ENCODE measurements at regions not wholly inside any gene's neighbourhood (a gene's known extent, or its start where the extent isn't known, plus 50 kb on each side); places are given as distances from the start of the nearest gene placed in this dataset.

DNA sequence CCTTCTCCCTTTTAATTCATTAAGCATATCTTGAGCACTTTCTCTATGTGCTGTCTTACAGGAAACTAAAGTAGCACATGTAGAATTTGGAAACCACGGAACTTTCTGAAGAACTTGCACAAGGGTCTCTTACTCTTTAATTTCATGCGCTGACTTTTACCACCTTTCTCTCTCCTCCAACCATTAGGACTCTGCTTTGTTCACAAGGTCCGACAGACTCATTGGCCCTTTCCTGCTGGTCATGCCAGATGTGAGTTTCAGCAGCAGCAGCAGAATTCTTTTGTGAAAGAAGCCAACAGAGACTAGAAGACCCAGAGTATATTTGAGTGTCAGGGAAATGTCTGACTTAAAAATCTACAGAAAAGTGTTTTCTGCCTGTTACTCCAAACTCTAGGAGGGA lies 207.1 kb downstream of the GUCY2F start:
- no peak for TF ChIP-seq SPI1 (IDR thresholded peaks at IDR 0.05; ENCODE audit: borderline replicate concordance, low read depth)
- TF ChIP-seq GABPA (IDR thresholded peaks at IDR 0.05; ENCODE audit: low read depth): no peak
- TF ChIP-seq, protein P1, sequence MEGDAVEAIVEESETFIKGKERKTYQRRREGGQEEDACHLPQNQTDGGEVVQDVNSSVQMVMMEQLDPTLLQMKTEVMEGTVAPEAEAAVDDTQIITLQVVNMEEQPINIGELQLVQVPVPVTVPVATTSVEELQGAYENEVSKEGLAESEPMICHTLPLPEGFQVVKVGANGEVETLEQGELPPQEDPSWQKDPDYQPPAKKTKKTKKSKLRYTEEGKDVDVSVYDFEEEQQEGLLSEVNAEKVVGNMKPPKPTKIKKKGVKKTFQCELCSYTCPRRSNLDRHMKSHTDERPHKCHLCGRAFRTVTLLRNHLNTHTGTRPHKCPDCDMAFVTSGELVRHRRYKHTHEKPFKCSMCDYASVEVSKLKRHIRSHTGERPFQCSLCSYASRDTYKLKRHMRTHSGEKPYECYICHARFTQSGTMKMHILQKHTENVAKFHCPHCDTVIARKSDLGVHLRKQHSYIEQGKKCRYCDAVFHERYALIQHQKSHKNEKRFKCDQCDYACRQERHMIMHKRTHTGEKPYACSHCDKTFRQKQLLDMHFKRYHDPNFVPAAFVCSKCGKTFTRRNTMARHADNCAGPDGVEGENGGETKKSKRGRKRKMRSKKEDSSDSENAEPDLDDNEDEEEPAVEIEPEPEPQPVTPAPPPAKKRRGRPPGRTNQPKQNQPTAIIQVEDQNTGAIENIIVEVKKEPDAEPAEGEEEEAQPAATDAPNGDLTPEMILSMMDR (IDR thresholded peaks at IDR 0.05; ENCODE audit: insufficient read depth, low read length): no peak
- TF ChIP-seq, protein P2, sequence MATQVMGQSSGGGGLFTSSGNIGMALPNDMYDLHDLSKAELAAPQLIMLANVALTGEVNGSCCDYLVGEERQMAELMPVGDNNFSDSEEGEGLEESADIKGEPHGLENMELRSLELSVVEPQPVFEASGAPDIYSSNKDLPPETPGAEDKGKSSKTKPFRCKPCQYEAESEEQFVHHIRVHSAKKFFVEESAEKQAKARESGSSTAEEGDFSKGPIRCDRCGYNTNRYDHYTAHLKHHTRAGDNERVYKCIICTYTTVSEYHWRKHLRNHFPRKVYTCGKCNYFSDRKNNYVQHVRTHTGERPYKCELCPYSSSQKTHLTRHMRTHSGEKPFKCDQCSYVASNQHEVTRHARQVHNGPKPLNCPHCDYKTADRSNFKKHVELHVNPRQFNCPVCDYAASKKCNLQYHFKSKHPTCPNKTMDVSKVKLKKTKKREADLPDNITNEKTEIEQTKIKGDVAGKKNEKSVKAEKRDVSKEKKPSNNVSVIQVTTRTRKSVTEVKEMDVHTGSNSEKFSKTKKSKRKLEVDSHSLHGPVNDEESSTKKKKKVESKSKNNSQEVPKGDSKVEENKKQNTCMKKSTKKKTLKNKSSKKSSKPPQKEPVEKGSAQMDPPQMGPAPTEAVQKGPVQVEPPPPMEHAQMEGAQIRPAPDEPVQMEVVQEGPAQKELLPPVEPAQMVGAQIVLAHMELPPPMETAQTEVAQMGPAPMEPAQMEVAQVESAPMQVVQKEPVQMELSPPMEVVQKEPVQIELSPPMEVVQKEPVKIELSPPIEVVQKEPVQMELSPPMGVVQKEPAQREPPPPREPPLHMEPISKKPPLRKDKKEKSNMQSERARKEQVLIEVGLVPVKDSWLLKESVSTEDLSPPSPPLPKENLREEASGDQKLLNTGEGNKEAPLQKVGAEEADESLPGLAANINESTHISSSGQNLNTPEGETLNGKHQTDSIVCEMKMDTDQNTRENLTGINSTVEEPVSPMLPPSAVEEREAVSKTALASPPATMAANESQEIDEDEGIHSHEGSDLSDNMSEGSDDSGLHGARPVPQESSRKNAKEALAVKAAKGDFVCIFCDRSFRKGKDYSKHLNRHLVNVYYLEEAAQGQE (IDR thresholded peaks at IDR 0.05; ENCODE audit: insufficient replicate concordance, low read depth): no peak
- TF ChIP-seq POLR2AphosphoS5 (IDR thresholded peaks at IDR 0.05; ENCODE audit: low read depth): no peak
- Histone ChIP-seq H3K4me3 (replicated peaks; ENCODE audit: insufficient read depth, low read length) (no peak overlapping the region), H3K27ac (replicated peaks) (no peak overlapping the region), H3K27me3 (ENCODE audit: insufficient read depth, poor library complexity, severe bottlenecking) (no peaks in the 10 kb centered on the region)
- DNase-seq (ENCODE audit: low read depth in 1 of 2, low spot score in 1 of 2): no peak

DNA sequence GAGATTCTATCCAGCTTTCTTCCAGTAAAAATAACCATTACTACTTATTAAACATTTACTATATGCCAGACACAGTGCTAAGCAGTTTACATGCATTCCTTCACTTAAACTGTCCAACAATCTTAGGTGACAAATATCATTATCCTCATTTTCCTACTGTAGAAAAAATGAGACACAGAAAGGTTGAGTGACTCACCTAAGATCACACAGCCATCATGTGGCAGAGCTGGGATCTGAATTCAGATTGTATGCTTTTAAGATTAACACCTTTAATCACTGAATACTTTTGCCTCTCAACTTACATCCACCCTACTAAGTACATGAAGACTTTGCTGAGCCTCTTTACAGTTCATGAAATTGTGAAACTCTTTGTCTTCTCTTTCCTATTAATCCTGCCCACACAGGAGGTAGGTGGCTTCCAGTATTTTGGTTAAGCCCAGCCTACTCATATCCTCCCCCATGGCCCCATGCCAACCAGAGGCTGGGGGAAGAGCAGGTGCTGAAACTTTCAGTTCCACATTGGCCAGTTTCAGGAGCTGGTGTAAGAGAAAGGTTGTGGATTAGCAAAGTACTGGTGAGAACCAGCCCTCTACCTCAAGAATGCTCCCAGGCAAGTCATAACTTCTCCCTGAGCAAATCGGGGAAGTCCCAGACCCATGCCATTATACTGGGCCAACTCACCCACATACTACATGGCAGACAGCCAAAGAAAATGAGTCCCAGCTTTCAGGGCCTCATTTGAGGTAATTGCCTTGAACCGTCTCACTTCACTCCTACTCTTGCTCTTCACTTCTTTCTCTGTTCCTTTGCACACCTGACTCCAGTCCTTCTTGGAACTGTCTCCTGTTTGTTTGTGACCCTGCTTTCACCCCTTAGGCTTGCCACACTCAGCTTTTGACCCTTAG lies 211.1 kb downstream of the GUCY2F start:
- DNase-seq (ENCODE audit: low read depth in 1 of 2, low spot score in 1 of 2): peak; percentile 49 to 83
- Histone ChIP-seq H3K4me3 (replicated peaks; ENCODE audit: insufficient read depth, low read length) (no peak overlapping the region), H3K27me3 (ENCODE audit: insufficient read depth, poor library complexity, severe bottlenecking) (no peaks in the 10 kb centered on the region), H3K27ac (replicated peaks) (no peak overlapping the region)
- no peak for TF ChIP-seq SPI1 (IDR thresholded peaks at IDR 0.05; ENCODE audit: borderline replicate concordance, low read depth)
- no peak for TF ChIP-seq GABPA (IDR thresholded peaks at IDR 0.05; ENCODE audit: low read depth)

DNA sequence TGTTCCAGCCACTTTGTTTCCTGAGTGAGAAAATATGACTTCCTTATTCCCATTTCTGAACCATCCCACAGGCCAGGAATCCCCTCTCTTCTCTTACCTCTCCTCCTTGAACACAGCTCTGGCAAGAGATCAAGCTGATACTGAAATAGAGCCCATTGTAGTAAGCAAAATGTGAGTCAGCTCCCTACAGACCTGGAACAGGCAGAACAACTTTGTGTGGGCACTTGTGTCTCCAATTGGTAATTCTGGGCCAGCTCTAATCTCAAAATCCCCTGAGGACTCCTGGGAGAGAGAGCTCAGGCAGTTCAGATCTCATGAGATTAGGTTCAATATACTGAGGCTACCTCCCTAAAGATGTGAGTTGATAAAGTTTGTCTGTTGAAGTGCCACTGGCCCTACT lies 213.5 kb downstream of the GUCY2F start:
- DNase-seq (ENCODE audit: low read depth in 1 of 2, low spot score in 1 of 2): no peak
- TF ChIP-seq SPI1 (IDR thresholded peaks at IDR 0.05; ENCODE audit: borderline replicate concordance, low read depth): no peak
- TF ChIP-seq, protein P2 (IDR thresholded peaks at IDR 0.05; ENCODE audit: insufficient replicate concordance, low read depth): no peak
- no peak for TF ChIP-seq POLR2AphosphoS5 (IDR thresholded peaks at IDR 0.05; ENCODE audit: low read depth)
- TF ChIP-seq, protein P1 (IDR thresholded peaks at IDR 0.05; ENCODE audit: insufficient read depth, low read length): no peak
- no peak for TF ChIP-seq GABPA (IDR thresholded peaks at IDR 0.05; ENCODE audit: low read depth)
- no peaks in the 10 kb centered on the region for H3K27me3 ChIP-seq (ENCODE audit: insufficient read depth, poor library complexity, severe bottlenecking)

DNA sequence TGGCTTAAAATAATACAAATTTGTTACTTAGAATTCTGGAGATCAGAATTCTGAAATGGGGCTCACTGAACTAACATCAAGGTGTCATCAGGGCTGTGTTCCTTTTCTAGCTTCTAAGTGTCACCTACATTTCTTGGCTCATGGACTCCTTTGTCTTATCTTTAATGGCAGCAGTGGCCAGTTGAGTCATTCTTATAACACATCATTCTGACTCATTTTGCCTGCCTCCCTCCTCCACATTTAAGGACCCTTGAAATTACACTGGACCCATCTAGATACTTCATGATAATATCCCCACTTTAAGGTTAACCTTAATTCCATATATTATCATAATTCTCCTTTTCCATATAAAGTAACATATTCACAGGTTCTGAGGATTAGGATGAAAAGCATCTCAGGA lies 215.9 kb downstream of the GUCY2F start:
- H3K4me3 ChIP-seq (replicated peaks; ENCODE audit: insufficient read depth, low read length): no peak overlapping the region
- TF ChIP-seq SPI1 (IDR thresholded peaks at IDR 0.05; ENCODE audit: borderline replicate concordance, low read depth): no peak
- TF ChIP-seq, protein P2 (IDR thresholded peaks at IDR 0.05; ENCODE audit: insufficient replicate concordance, low read depth): no peak
- no peak for TF ChIP-seq GABPA (IDR thresholded peaks at IDR 0.05; ENCODE audit: low read depth)
- TF ChIP-seq, protein P1 (IDR thresholded peaks at IDR 0.05; ENCODE audit: insufficient read depth, low read length): no peak
- TF ChIP-seq POLR2AphosphoS5 (IDR thresholded peaks at IDR 0.05; ENCODE audit: low read depth): no peak
- no peaks in the 10 kb centered on the region for H3K27me3 ChIP-seq (ENCODE audit: insufficient read depth, poor library complexity, severe bottlenecking)
- no peak for DNase-seq (ENCODE audit: low read depth in 1 of 2, low spot score in 1 of 2)
- H3K27ac ChIP-seq (replicated peaks): no peak overlapping the region

More for the DNA sequence above, 213.5 kb downstream of the GUCY2F start:
- no peak overlapping the region for H3K27ac ChIP-seq (replicated peaks)
- no peak overlapping the region for H3K4me3 ChIP-seq (replicated peaks; ENCODE audit: insufficient read depth, low read length)

Data from HL-60 (cell line).